SK-N-MC (cell line): ENCODE measurements at regions not wholly inside any gene's neighbourhood (a gene's known extent, or its start where the extent isn't known, plus 50 kb on each side); places are given as distances from the start of the nearest gene placed in this dataset.

ENCODE experiments used
- DNase-seq: peaks from one replicate; pipeline ENCODE4 v3.0.0-alpha.2; 2011; ENCODE audit warnings: low read depth, low spot score
- H3K27ac ChIP-seq: fragments of 200-600 bp; sonication (generic); 2 replicates; pipeline ENCODE4 v1.5.1; 2016; ENCODE audit warnings: mixed run types
- H3K36me3 ChIP-seq: fragments of 200-600 bp; sonication (generic); 2 replicates; pipeline ENCODE4 v1.6.1; 2017; ENCODE audit warnings: antibody characterized with exemption, low read length, mixed read lengths; ENCODE audit not compliant: insufficient read depth
- H3K4me3 ChIP-seq: fragments of 200-600 bp; sonication (generic); 2 replicates; pipeline ENCODE4 v1.5.1; 2016
- H3K9ac ChIP-seq: fragments of 200-600 bp; sonication (generic); 2 replicates; pipeline ENCODE4 v1.8.0; 2017; ENCODE audit warnings: mixed run types, mixed read lengths; ENCODE audit not compliant: insufficient read length
- H3K9me3 ChIP-seq: fragments of 200-600 bp; sonication (generic); 2 replicates; pipeline ENCODE4 v1.6.1; 2017; ENCODE audit warnings: low read depth, mild to moderate bottlenecking, antibody characterized with exemption, low read length, moderate library complexity, mixed read lengths
- EZH2 ChIP-seq: fragments of 200-600 bp; sonication (generic); IDR thresholded peaks from one replicate; pipeline ENCODE4 v1.6.1; 2017; ENCODE audit warnings: antibody characterized with exemption
- FOXP2 ChIP-seq: optimal IDR thresholded peaks from 2 replicates; pipeline ENCODE3; 2011; ENCODE audit warnings: mild to moderate bottlenecking, moderate library complexity; ENCODE audit not compliant: insufficient read depth; ENCODE audit errors: extremely low read length, control extremely low read depth
- POLR2AphosphoS5 ChIP-seq: IDR thresholded peaks from 2 replicates; pipeline ENCODE4 v1.6.1; 2012; ENCODE audit warnings: mild to moderate bottlenecking, low read depth, low read length, borderline replicate concordance

GRCh38 chr7:41475801-41476459 is 227.0 kb downstream of the INHBA start:
- no peak overlapping the region for H3K27ac ChIP-seq
- no peak for DNase-seq
- TF ChIP-seq FOXP2 (no peak), EZH2 (no peak), POLR2AphosphoS5 (no peak)

GRCh38 chr7:41472427-41473125 is 230.3 kb downstream of the INHBA start:
- no peak overlapping the region for H3K27ac ChIP-seq
- no peak overlapping the region for H3K9ac ChIP-seq
- H3K4me3 ChIP-seq: no peak overlapping the region
- H3K9me3 ChIP-seq: no peaks in the 10 kb centered on the region
- TF ChIP-seq FOXP2 (no peak), EZH2 (no peak), POLR2AphosphoS5 (no peak)
- no peak for DNase-seq
- H3K36me3 ChIP-seq: no peaks in the 10 kb centered on the region

More at GRCh38 chr7:41475801-41476459, 227.0 kb downstream of the INHBA start:
- Histone ChIP-seq H3K9me3 (no peaks in the 10 kb centered on the region), H3K4me3 (no peak overlapping the region), H3K36me3 (no peaks in the 10 kb centered on the region), H3K9ac (no peak overlapping the region)

DNA sequence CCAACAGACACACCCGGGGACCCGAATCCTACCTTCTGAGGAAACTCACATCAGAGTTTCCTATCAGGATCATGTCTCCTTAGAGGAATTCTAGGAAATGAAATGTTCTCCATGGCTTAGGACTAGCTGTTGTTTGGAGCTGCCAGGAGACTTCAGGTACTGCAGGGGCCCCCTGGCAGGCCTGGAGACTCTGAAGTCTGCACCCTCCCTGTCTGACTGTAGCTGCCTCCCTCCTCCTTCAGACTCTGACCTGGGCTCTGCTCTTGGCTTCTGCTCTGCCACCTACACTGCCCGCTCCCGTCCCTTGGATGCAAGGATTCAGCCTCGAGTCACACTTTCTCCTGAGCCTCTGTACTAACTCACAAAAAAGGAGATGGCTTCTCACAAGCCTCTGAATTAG is 232.8 kb downstream of the INHBA start:
- TF ChIP-seq FOXP2 (no peak), EZH2 (no peak), POLR2AphosphoS5 (no peak)
- no peak overlapping the region for H3K4me3 ChIP-seq

GRCh38 chr7:41467596-41467995 is 235.3 kb downstream of the INHBA start:
- Histone ChIP-seq H3K9ac (no peak overlapping the region), H3K9me3 (no peaks in the 10 kb centered on the region), H3K4me3 (no peak overlapping the region), H3K36me3 (no peaks in the 10 kb centered on the region), H3K27ac (no peak overlapping the region)
- TF ChIP-seq FOXP2 (no peak), EZH2 (no peak), POLR2AphosphoS5 (no peak)
- no peak for DNase-seq

More for the DNA sequence above, 232.8 kb downstream of the INHBA start:
- Histone ChIP-seq H3K36me3 (no peaks in the 10 kb centered on the region), H3K9me3 (no peaks in the 10 kb centered on the region), H3K9ac (no peak overlapping the region), H3K27ac (no peak overlapping the region)
- DNase-seq: no peak

DNA sequence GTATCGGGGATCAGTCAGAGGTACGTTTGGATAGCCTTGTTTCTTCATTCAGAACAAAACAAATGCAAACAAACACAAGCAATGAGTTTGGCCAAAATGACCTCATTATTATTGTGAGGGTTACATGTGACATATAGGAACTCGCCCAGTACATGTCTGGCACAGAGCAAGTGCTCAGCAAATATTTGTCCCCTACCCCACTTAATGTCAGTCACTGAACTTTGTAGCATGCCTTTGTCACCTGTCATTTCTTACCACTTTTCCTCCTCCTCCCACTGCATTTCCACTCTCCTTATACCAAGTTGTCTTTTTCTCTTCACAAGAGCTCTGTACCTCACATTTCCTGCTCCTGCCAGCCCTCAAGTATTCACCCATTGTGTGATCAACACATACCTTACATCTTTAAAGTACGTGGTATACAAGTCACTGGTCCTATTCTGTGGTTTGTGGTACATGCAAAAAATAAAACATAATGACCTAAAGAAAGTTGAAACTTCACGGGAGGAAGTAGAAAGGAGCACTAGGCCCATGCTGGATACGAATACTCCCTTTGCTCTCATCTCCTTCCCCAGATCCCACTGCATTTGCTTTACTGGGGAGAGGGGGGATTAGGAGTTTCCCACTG is 236.0 kb downstream of the INHBA start:
- H3K27ac ChIP-seq: no peak overlapping the region
- H3K4me3 ChIP-seq: no peak overlapping the region
- H3K9ac ChIP-seq: no peak overlapping the region
- no peaks in the 10 kb centered on the region for H3K36me3 ChIP-seq
- H3K9me3 ChIP-seq: no peaks in the 10 kb centered on the region
- no peak for TF ChIP-seq FOXP2
- TF ChIP-seq EZH2: no peak
- TF ChIP-seq POLR2AphosphoS5: no peak
- DNase-seq: no peak

DNA sequence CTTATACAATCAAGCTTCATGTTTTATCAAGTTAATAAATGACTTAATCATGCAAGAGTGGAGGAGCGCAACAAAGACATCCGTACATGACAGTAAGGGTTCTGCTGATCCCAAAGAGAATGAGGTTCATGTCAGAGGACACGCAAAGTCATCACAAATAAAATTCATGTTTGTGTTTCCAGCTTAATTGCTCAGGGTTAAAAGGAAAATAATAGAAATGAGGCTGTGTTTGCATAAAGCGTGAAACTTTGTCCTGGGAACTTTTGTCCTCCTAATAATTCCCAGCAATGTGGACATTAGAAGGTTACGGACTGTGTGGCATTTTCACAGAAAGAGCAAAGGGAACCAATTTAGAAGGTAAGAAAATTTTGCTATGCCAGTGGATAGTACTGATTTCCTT is 237.3 kb downstream of the INHBA start:
- H3K36me3 ChIP-seq: no peaks in the 10 kb centered on the region
- H3K27ac ChIP-seq: no peak overlapping the region
- no peak overlapping the region for H3K9ac ChIP-seq
- H3K9me3 ChIP-seq: no peaks in the 10 kb centered on the region
- DNase-seq: no peak
- TF ChIP-seq POLR2AphosphoS5 (no peak), FOXP2 (no peak)
- H3K4me3 ChIP-seq: no peak overlapping the region

DNA sequence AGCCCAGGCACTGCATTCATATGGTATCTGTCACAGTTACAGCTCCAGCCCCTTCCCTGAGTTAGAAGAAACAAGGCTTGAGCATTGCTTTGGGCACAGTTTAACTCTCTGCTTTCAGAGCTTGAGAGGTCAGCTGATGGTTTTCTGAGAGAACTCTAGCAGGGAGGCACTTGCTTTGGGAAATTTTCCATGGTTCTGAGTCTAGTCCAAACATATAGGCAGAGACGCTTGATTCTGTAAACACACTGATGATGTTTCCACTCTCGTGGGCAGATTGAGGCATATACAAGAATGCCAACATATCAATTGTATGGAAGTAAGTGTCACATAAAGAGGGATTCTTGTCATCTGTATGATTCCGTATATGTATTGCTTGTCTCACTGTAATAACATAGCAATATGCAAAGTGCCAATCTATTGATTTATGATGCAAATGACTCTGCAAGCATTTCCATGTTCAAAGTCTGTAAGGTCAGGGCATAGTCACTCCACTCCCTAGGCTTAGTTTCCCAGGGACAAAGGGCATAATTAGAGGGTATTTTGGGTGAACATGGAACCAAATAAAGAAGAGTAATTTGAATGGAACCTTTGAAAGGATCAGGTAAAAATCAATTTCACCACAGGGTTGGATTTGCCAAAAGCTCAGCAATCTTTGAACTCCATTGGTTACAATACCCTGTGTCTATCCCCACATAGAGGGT is 239.0 kb downstream of the INHBA start:
- no peak overlapping the region for H3K27ac ChIP-seq
- no peak for DNase-seq
- no peak overlapping the region for H3K4me3 ChIP-seq
- H3K9ac ChIP-seq: no peak overlapping the region
- no peaks in the 10 kb centered on the region for H3K9me3 ChIP-seq
- TF ChIP-seq EZH2 (no peak), POLR2AphosphoS5 (no peak), FOXP2 (no peak)
- H3K36me3 ChIP-seq: no peaks in the 10 kb centered on the region

- H3K9ac ChIP-seq: no peak overlapping the region
- no peak for TF ChIP-seq POLR2AphosphoS5
- TF ChIP-seq FOXP2: no peak
- TF ChIP-seq EZH2: no peak
- no peak for DNase-seq
- no peaks in the 10 kb centered on the region for H3K9me3 ChIP-seq
- H3K36me3 ChIP-seq: no peaks in the 10 kb centered on the region
- no peak overlapping the region for H3K27ac ChIP-seq
- H3K4me3 ChIP-seq: peak overlapping the region; percentile 25; the same call in 1 of the 2 replicates
Observed at GRCh38 chr7:41459623-41460261, 243.1 kb downstream of the INHBA start.
